ENCODE measurements at regions not wholly inside any gene's neighbourhood (a gene's known extent, or its start where the extent isn't known, plus 50 kb on each side); places are given as distances from the start of the nearest gene placed in this dataset.

DNA sequence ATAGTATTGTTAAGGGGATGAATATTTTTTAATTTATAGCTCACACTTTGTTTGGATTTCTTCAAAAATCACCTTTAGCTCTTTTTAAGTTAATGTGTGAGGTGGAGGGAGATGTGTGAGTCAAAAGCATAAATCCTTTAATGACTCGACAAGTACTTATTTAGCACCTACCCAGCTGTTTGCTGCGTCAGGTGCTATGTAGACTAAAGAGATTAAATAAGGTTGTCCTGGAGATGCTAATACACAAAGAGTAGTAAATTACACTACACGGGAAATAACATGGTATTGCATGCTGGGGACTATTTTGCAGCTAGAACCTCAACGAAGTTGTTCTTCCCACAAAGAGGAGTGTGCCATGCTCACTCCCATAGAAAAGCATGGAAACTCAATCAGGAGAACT is 583.3 kb upstream of the TENM4 start:
- TF ChIP-seq, protein P1, sequence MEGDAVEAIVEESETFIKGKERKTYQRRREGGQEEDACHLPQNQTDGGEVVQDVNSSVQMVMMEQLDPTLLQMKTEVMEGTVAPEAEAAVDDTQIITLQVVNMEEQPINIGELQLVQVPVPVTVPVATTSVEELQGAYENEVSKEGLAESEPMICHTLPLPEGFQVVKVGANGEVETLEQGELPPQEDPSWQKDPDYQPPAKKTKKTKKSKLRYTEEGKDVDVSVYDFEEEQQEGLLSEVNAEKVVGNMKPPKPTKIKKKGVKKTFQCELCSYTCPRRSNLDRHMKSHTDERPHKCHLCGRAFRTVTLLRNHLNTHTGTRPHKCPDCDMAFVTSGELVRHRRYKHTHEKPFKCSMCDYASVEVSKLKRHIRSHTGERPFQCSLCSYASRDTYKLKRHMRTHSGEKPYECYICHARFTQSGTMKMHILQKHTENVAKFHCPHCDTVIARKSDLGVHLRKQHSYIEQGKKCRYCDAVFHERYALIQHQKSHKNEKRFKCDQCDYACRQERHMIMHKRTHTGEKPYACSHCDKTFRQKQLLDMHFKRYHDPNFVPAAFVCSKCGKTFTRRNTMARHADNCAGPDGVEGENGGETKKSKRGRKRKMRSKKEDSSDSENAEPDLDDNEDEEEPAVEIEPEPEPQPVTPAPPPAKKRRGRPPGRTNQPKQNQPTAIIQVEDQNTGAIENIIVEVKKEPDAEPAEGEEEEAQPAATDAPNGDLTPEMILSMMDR (IDR thresholded peaks at IDR 0.05 in 4 of 5, conservative IDR thresholded peaks at IDR 0.05 in 1 of 5): no peak
- TF ChIP-seq POLR2A (IDR thresholded peaks at IDR 0.05): no peak

Measured in gastrocnemius medialis (tissue), 4 donors.